K562 (cell line): ENCODE measurements at regions not wholly inside any gene's neighbourhood (a gene's known extent, or its start where the extent isn't known, plus 50 kb on each side); places are given as distances from the start of the nearest gene placed in this dataset.

Experiments used
- ATAC-seq: fragments of 200-7000 bp; cut with Tn5 transposase; 3 replicates; pipeline ENCODE4 v1.9.1; 2020; ENCODE audit warnings: moderate library complexity
- BruUV-seq: library from RNA; stranded (reverse); fragments of 400-500 nt; replicated peaks from 2 replicates; lab custom pipeline; 2021; lab: Mats Ljungman, UMichigan
- CTCF ChIA-PET: fragments of 300-600 bp; formaldehyde crosslinking; extraction: SDS; loops from one replicate; lab custom pipeline; 2021; ENCODE audit warnings: low intra/inter-chr PET ratio; lab: Yijun Ruan, JAX
- POLR2A ChIA-PET: fragments of 300-600, 350-650 bp; sonication (Branson Sonifier 250); formaldehyde crosslinking; extraction: SDS; loops from one replicate; lab custom pipeline; 2021; ENCODE audit warnings: antibody characterized with exemption, inconsistent platforms; lab: Yijun Ruan, JAX
- DNase-seq, 4 experiments: peaks; one replicate each; pipeline versions ENCODE4 v3.0.0 to v3.0.0-alpha.2; 2011 to 2018; ENCODE audit warnings: low spot score in 3 of 4, mixed read lengths in 3 of 4; ENCODE audit errors: extremely low read depth in 1 of 4
- FAIRE-seq: peaks from 2 replicates; lab custom pipeline; 2011; peaks lifted over from hg19 to GRCh38; lab: Jason Lieb, UNC
- H2AFZ ChIP-seq: 2 replicates; pipeline ENCODE4 v1.6.0; 2011; ENCODE audit warnings: low read depth, low read length, control low read depth, inconsistent platforms
- H3K27ac ChIP-seq: fragments of 200-600 bp; 3 replicates; pipeline ENCODE4 v1.8.0; 2011; ENCODE audit warnings: low read depth, mild to moderate bottlenecking, control low read depth, inconsistent platforms, low read length, moderate library complexity, mixed read lengths; ENCODE audit errors: extremely low read depth
- H3K27me3 ChIP-seq, 2 experiments: fragments of 300-600 bp in 1 of 2; 2 replicates in 1 of 2; 3 replicates in 1 of 2; pipeline versions ENCODE4 v1.6.0 to v1.8.0; 2011; ENCODE audit warnings: inconsistent platforms in 2 of 2, low read length in 2 of 2, mild to moderate bottlenecking in 1 of 2, mixed read lengths in 1 of 2, moderate library complexity in 1 of 2; ENCODE audit not compliant: control insufficient read depth in 2 of 2, insufficient read depth in 2 of 2
- H3K36me3 ChIP-seq: fragments of 300-600 bp; 3 replicates; pipeline ENCODE4 v1.8.0; 2011; ENCODE audit warnings: mild to moderate bottlenecking, low read length, inconsistent platforms; ENCODE audit not compliant: control insufficient read depth, insufficient read depth
- H3K4me1 ChIP-seq, 2 experiments: fragments of 200-600 bp in 1 of 2; replicated peaks in 1 of 2; 2 replicates in 1 of 2; 3 replicates in 1 of 2; pipeline versions ENCODE4 v1.5.1 to v1.8.0; 2011; ENCODE audit warnings: inconsistent platforms in 2 of 2, low read length in 2 of 2, mild to moderate bottlenecking in 1 of 2, mixed read lengths in 1 of 2, moderate library complexity in 1 of 2; ENCODE audit not compliant: control insufficient read depth in 2 of 2, insufficient read depth in 2 of 2
- H3K4me2 ChIP-seq: 2 replicates; pipeline ENCODE4 v1.6.1; 2011; ENCODE audit warnings: low read length, control low read depth, inconsistent platforms, mixed read lengths; ENCODE audit not compliant: insufficient read depth
- H3K4me3 ChIP-seq: fragments of 200-600 bp; sonication (generic), shearing (Covaris generic); 2 replicates; pipeline ENCODE4 v1.5.1; 2016; ENCODE audit warnings: control low read depth, inconsistent platforms
- H3K79me2 ChIP-seq: fragments of 200-600 bp; 3 replicates; pipeline ENCODE4 v1.8.0; 2011; ENCODE audit warnings: low read length, inconsistent platforms; ENCODE audit not compliant: control insufficient read depth, insufficient read depth
- H3K9ac ChIP-seq, 2 experiments: 2 replicates each; pipeline versions ENCODE4 v1.6.0 to v1.6.1; 2011; ENCODE audit warnings: low read depth in 2 of 2, low read length in 2 of 2, control low read depth in 1 of 2, inconsistent platforms in 1 of 2, mild to moderate bottlenecking in 1 of 2, mixed read lengths in 1 of 2; ENCODE audit not compliant: insufficient read depth in 1 of 2
- H3K9me1 ChIP-seq: one replicate; pipeline ENCODE4 v1.6.0; 2011; ENCODE audit warnings: inconsistent platforms, mild to moderate bottlenecking, low read length, moderate library complexity; ENCODE audit not compliant: control insufficient read depth, insufficient read depth
- H3K9me3 ChIP-seq: replicated peaks from 2 replicates; pipeline ENCODE4 v1.5.1; 2011; ENCODE audit warnings: low read depth, low read length, inconsistent platforms; ENCODE audit not compliant: control insufficient read depth, insufficient read depth
- H4K20me1 ChIP-seq: replicated peaks from 2 replicates; pipeline ENCODE4 v1.6.1; 2011; ENCODE audit warnings: low read length, inconsistent platforms, mixed read lengths; ENCODE audit not compliant: control insufficient read depth, insufficient read depth
- CBX3 ChIP-seq, 2 experiments: IDR thresholded peaks; 1 replicate in 1 of 2; 2 replicates in 1 of 2; pipeline ENCODE4 v1.6.1; 2012; ENCODE audit warnings: inconsistent platforms in 2 of 2, low read length in 2 of 2, borderline replicate concordance in 1 of 2, control low read depth in 1 of 2
- FOXA3 ChIP-seq, 2 experiments: fragments of 450-650 bp in 1 of 2; sonication (generic) in 1 of 2; formaldehyde crosslinking; IDR thresholded peaks in 1 of 2; conservative IDR thresholded peaks in 1 of 2; 2 replicates each; pipeline versions ENCODE4 v1.4.0 to v1.8.0; 2020 to 2022; ENCODE audit warnings: mild to moderate bottlenecking in 2 of 2, missing genetic modification reagents in 1 of 2
- GABPB1 ChIP-seq: sonication (generic); formaldehyde crosslinking; IDR thresholded peaks from 2 replicates; pipeline ENCODE4 v1.8.0; 2022; ENCODE audit warnings: mild to moderate bottlenecking, missing genetic modification reagents
- PCBP1 ChIP-seq: fragments of 200-400 bp; formaldehyde crosslinking; IDR thresholded peaks from 2 replicates; pipeline ENCODE4 v1.6.1; 2018; ENCODE audit warnings: mild to moderate bottlenecking, low read depth, low read length; ENCODE audit not compliant: poor library complexity, severe bottlenecking
- POLR2AphosphoS5 ChIP-seq: IDR thresholded peaks from 2 replicates; pipeline ENCODE4 v1.6.1; 2011; ENCODE audit warnings: mild to moderate bottlenecking, low read depth, low read length, moderate library complexity; ENCODE audit not compliant: control insufficient read depth, insufficient read depth
- POLR2G ChIP-seq: fragments of 200-400 bp; formaldehyde crosslinking; IDR thresholded peaks from 2 replicates; pipeline ENCODE4 v1.6.1; 2017; ENCODE audit warnings: low read depth, mild to moderate bottlenecking, antibody characterized with exemption, low read length, moderate library complexity
- TBL1XR1 ChIP-seq, 2 experiments: IDR thresholded peaks; 2 replicates each; pipeline ENCODE4 v1.6.1; 2012; ENCODE audit warnings: improper control_type of control experiment in 2 of 2, low read length in 2 of 2, mild to moderate bottlenecking in 1 of 2
- ZNF224 ChIP-seq: sonication (generic); formaldehyde crosslinking; IDR thresholded peaks from 2 replicates; pipeline ENCODE4 v1.8.0; 2022; ENCODE audit warnings: mild to moderate bottlenecking, missing genetic modification reagents
- WGBS: fragments of 100-300 bp; shearing (Covaris generic); methylation state at CpG from one replicate; pipeline ENCODE4 v1.1.6; 2016; ENCODE audit warnings: low coverage, mixed read lengths; ENCODE audit not compliant: insufficient coverage; ENCODE audit errors: missing lambda C conversion rate; 5-methylcytosine and 5-hydroxymethylcytosine counted together
- in situ Hi-C: fragments of 300-500 bp; cut with MboI; formaldehyde crosslinking; loops from 4 replicates; pipeline ENCODE4 v1.15.0; 2018; ENCODE audit warnings: inconsistent platforms, mixed read lengths
- intact Hi-C: fragments of 100-400 bp; cut with micrococcal nuclease; formaldehyde crosslinking; loops from 2 replicates; pipeline ENCODE4 v1.14.2; 2022
- TF ChIP-seq, protein P1 (sequence below): fragments of 450-650 bp; formaldehyde crosslinking; IDR thresholded peaks from 2 replicates; pipeline ENCODE4 v1.4.0; 2020; ENCODE audit warnings: mild to moderate bottlenecking, moderate library complexity
- TF ChIP-seq, protein P2 (sequence below): sonication (generic); formaldehyde crosslinking; IDR thresholded peaks from 2 replicates; pipeline ENCODE4 v1.8.1; 2023; ENCODE audit warnings: mild to moderate bottlenecking, missing genetic modification reagents
- TF ChIP-seq, protein P3 (sequence below): sonication (generic); formaldehyde crosslinking; IDR thresholded peaks from 2 replicates; pipeline ENCODE4 v1.8.1; 2022; ENCODE audit warnings: missing genetic modification reagents
- TF ChIP-seq, protein P4 (sequence below): fragments of 250-450 bp; sonication (Bioruptor Pico); IDR thresholded peaks from 2 replicates; pipeline ENCODE4 v1.5.0; 2021; ENCODE audit warnings: mild to moderate bottlenecking, moderate library complexity

DNA sequence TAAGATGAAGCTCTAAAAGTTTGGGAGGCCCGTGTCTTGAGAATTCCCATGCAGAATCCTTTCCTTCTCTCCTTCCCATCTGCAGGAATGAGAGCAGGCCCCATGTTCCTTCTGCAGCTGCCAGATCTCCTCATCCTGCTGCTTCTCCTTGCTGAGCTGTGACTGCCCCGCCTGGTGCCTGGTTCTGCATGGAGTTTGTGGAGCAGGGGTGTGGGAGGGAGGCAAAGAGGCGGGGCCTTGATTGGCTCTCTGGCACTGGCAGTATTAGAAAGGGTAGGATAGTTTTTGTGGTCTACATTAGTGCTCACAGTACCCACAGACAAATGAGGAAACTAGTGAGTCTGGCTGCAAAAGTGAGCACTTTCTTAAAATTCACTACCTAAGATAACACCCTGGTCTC, 91.1 kb upstream of the CLPB start:
- FAIRE-seq (no peak), ATAC-seq (no peak), DNase-seq (no peak)
- no peaks in the 10 kb centered on the region for H4K20me1 ChIP-seq
- H3K4me2 ChIP-seq = no peak overlapping the region
- H3K9ac ChIP-seq = no peak overlapping the region
- peaks cover 0 to 30% of the 10 kb centered on the region in 2 experiments; a peak in 3 of 5 replicates for H3K27me3 ChIP-seq
- CTCF ChIA-PET = no interaction called here
- in situ Hi-C loops = no loop called here
- POLR2A ChIA-PET = no interaction called here
- WGBS = 0% methylated on average over 3 of the region's 3 CpGs
- H3K9me1 ChIP-seq = no peaks in the 10 kb centered on the region
- H3K79me2 ChIP-seq = no peaks in the 10 kb centered on the region
- no peak overlapping the region for H3K27ac ChIP-seq
- no TSS peak for BruUV-seq
- no peak overlapping the region for H3K4me3 ChIP-seq
- no peaks in the 10 kb centered on the region for H3K36me3 ChIP-seq
- intact Hi-C loops = no loop called here
- H3K9me3 ChIP-seq = no peaks in the 10 kb centered on the region
- H2AFZ ChIP-seq = no peak overlapping the region
- H3K4me1 ChIP-seq = no peaks in the 10 kb centered on the region
- TF ChIP-seq, protein P1, sequence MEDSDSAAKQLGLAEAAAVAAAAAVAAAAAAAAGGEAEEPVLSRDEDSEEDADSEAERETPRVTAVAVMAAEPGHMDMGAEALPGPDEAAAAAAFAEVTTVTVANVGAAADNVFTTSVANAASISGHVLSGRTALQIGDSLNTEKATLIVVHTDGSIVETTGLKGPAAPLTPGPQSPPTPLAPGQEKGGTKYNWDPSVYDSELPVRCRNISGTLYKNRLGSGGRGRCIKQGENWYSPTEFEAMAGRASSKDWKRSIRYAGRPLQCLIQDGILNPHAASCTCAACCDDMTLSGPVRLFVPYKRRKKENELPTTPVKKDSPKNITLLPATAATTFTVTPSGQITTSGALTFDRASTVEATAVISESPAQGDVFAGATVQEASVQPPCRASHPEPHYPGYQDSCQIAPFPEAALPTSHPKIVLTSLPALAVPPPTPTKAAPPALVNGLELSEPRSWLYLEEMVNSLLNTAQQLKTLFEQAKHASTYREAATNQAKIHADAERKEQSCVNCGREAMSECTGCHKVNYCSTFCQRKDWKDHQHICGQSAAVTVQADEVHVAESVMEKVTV (CRISPR knock-in tag) = no peak
- TF ChIP-seq POLR2AphosphoS5 (no peak), GABPB1 (CRISPR knock-in tag) (no peak), ZNF224 (CRISPR knock-in tag) (no peak), FOXA3 (CRISPR knock-in tag; conservative IDR thresholded peaks at IDR 0.05 in 1 of 2, IDR thresholded peaks at IDR 0.05 in 1 of 2) (no peak), PCBP1 (no peak), POLR2G (no peak), TBL1XR1 (IDR thresholded peaks at IDR 0.05; ENCODE audit: low read length in 2 of 2) (no peak), CBX3 (IDR thresholded peaks at IDR 0.05; ENCODE audit: borderline replicate concordance in 1 of 2, low read length in 2 of 2) (no peak)
- TF ChIP-seq, protein P2, sequence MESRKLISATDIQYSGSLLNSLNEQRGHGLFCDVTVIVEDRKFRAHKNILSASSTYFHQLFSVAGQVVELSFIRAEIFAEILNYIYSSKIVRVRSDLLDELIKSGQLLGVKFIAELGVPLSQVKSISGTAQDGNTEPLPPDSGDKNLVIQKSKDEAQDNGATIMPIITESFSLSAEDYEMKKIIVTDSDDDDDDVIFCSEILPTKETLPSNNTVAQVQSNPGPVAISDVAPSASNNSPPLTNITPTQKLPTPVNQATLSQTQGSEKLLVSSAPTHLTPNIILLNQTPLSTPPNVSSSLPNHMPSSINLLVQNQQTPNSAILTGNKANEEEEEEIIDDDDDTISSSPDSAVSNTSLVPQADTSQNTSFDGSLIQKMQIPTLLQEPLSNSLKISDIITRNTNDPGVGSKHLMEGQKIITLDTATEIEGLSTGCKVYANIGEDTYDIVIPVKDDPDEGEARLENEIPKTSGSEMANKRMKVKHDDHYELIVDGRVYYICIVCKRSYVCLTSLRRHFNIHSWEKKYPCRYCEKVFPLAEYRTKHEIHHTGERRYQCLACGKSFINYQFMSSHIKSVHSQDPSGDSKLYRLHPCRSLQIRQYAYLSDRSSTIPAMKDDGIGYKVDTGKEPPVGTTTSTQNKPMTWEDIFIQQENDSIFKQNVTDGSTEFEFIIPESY (CRISPR knock-in tag) = no peak
- TF ChIP-seq, protein P3, sequence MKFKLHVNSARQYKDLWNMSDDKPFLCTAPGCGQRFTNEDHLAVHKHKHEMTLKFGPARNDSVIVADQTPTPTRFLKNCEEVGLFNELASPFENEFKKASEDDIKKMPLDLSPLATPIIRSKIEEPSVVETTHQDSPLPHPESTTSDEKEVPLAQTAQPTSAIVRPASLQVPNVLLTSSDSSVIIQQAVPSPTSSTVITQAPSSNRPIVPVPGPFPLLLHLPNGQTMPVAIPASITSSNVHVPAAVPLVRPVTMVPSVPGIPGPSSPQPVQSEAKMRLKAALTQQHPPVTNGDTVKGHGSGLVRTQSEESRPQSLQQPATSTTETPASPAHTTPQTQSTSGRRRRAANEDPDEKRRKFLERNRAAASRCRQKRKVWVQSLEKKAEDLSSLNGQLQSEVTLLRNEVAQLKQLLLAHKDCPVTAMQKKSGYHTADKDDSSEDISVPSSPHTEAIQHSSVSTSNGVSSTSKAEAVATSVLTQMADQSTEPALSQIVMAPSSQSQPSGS (CRISPR knock-in tag) = no peak
- TF ChIP-seq, protein P4, sequence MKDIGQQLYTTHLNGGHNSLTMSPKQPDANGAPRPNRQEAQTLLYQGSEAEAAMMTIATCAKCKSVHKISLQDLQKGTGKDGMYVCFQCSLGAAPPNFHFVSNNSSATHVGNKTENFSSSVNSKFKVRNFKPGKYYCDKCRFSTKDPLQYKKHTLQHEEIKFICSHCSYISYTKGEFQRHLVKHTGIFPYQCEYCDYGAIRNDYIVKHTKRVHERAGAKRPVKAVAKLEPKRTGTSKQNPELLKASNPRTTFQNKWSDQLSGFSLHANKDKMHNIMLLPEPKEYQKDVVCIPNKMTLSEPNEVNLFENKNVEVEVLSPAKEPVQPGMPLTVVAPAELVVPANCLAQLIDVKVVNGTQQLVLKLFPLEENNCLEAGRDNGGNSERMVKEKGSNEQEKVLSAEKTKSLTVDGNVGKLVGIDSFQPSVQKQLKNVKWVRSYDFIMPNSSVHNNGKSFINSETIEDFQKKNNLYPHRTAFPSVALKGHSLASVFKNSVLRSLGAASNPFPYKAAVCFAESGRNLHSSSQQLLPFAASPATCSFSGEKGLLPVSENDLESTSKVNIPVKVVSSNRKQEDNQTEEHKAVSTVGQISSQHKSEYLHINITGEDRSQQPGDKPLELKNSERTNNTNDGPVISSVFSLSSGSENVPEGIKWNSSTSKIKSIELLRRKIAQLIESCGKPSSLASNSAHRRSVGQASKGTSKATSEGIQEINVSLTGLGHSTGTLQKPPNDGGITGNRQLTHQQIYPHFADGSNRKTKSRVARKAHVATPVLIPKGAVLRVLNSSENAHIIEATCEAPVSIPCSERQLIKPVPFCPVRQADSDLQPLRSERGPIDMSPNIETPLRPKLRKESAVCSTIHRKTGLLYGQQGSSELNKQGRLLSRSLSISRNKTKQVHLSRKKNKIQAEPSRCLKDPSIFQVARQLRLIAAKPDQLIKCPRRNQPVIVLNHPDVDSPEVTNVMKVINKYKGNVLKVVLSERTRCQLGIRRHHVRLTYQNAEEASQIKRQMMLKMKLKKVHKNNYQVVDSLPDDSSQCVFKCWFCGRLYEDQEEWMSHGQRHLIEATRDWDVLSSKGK (CRISPR knock-in tag) = no peak
